Neural cell (in vitro differentiated cells): ENCODE measurements at regions not wholly inside any gene's neighbourhood (a gene's known extent, or its start where the extent isn't known, plus 50 kb on each side); places are given as distances from the start of the nearest gene placed in this dataset.

ENCODE experiments used
- H2AFZ ChIP-seq: fragments of 200-600, 300-800 bp; sonication (generic), shearing (Covaris generic); 2 replicates; pipeline ENCODE4 v1.6.0; 2014; ENCODE audit warnings: low read depth, mild to moderate bottlenecking, antibody characterized with exemption, low read length, moderate library complexity
- H3F3A ChIP-seq: fragments of 200-600 bp; shearing (Covaris generic); 2 replicates; pipeline ENCODE4 v1.6.1; 2016; ENCODE audit warnings: mild to moderate bottlenecking, moderate library complexity, mixed read lengths, antibody characterized with exemption, low read length; ENCODE audit not compliant: insufficient read depth, poor library complexity, severe bottlenecking
- H3K27ac ChIP-seq: fragments of 200-600, 300-800 bp; sonication (generic), shearing (Covaris generic); 2 replicates; pipeline ENCODE4 v1.5.1; 2014; ENCODE audit warnings: mild to moderate bottlenecking, low read length, moderate library complexity
- H3K27me3 ChIP-seq: fragments of 300-800, 200-600 bp; sonication (generic), shearing (Covaris generic); 2 replicates; pipeline ENCODE4 v1.6.0; 2014; ENCODE audit warnings: mild to moderate bottlenecking, low read depth, low read length, moderate library complexity; ENCODE audit not compliant: insufficient read depth
- H3K36me3 ChIP-seq: fragments of 300-800, 200-600 bp; sonication (generic), shearing (Covaris generic); 2 replicates; pipeline ENCODE4 v1.5.1; 2014; ENCODE audit warnings: mild to moderate bottlenecking, antibody characterized with exemption, low read length, moderate library complexity; ENCODE audit not compliant: insufficient read depth
- H3K4me2 ChIP-seq: fragments of 300-800, 200-600 bp; sonication (generic), shearing (Covaris generic); 2 replicates; pipeline ENCODE4 v1.6.0; 2014; ENCODE audit warnings: mild to moderate bottlenecking, low read length
- H3K4me3 ChIP-seq: fragments of 300-800, 200-600 bp; sonication (generic), shearing (Covaris generic); 2 replicates; pipeline ENCODE4 v1.5.1; 2014; ENCODE audit warnings: mild to moderate bottlenecking, low read length, moderate library complexity
- H3K79me2 ChIP-seq: fragments of 200-600 bp; shearing (Covaris generic); replicated peaks from 2 replicates; pipeline ENCODE4 v1.6.0; 2014; ENCODE audit warnings: mild to moderate bottlenecking, low read length, moderate library complexity; ENCODE audit not compliant: insufficient read depth
- H3K9ac ChIP-seq: fragments of 300-800, 200-600 bp; sonication (generic), shearing (Covaris generic); 2 replicates; pipeline ENCODE4 v1.6.1; 2016; ENCODE audit warnings: mild to moderate bottlenecking, low read length, mixed read lengths
- H3K9me2 ChIP-seq: fragments of 200-600 bp; shearing (Covaris generic); 2 replicates; pipeline ENCODE4 v1.6.1; 2016; ENCODE audit warnings: mild to moderate bottlenecking, low read length, mixed read lengths; ENCODE audit not compliant: insufficient read depth
- H3K9me3 ChIP-seq: fragments of 200-600, 300-800 bp; sonication (generic), shearing (Covaris generic); 2 replicates; pipeline ENCODE4 v1.6.1; 2016; ENCODE audit warnings: mild to moderate bottlenecking, mixed run types, low read length, moderate library complexity, mixed read lengths
- H4K20me1 ChIP-seq: fragments of 200-600 bp; shearing (Covaris generic); 2 replicates; pipeline ENCODE4 v1.6.1; 2016; ENCODE audit warnings: mild to moderate bottlenecking, mixed run types; ENCODE audit not compliant: insufficient read depth
- EP300 ChIP-seq: fragments of 450-650 bp; conservative IDR thresholded peaks from 2 replicates; pipeline ENCODE4 v1.6.1; 2014; ENCODE audit warnings: antibody characterized with exemption, mild to moderate bottlenecking, moderate library complexity; ENCODE audit not compliant: poor library complexity, severe bottlenecking
- EZH2 ChIP-seq: fragments of 200-600, 300-800 bp; shearing (Covaris generic), sonication (generic); IDR thresholded peaks from 2 replicates; pipeline ENCODE4 v1.6.1; 2014; ENCODE audit warnings: antibody characterized with exemption, low read length, borderline replicate concordance, mild to moderate bottlenecking; ENCODE audit not compliant: insufficient read depth, poor library complexity, severe bottlenecking
- MXI1 ChIP-seq: fragments of 450-650 bp; conservative IDR thresholded peaks from 2 replicates; pipeline ENCODE4 v1.6.1; 2014; ENCODE audit warnings: antibody characterized with exemption, mild to moderate bottlenecking; ENCODE audit not compliant: poor library complexity, severe bottlenecking
- POLR2AphosphoS5 ChIP-seq: IDR thresholded peaks from 2 replicates; pipeline ENCODE4 v1.6.1; 2012
- RAD21 ChIP-seq: fragments of 450-650 bp; conservative IDR thresholded peaks from 2 replicates; pipeline ENCODE4 v1.6.1; 2014; ENCODE audit warnings: antibody characterized with exemption, mild to moderate bottlenecking, moderate library complexity
- REST ChIP-seq: IDR thresholded peaks from 2 replicates; pipeline ENCODE4 v1.6.1; 2012; ENCODE audit warnings: borderline replicate concordance
- SMC3 ChIP-seq: fragments of 450-650 bp; conservative IDR thresholded peaks from 2 replicates; pipeline ENCODE4 v1.6.1; 2014; ENCODE audit warnings: antibody characterized with exemption, mild to moderate bottlenecking, moderate library complexity; ENCODE audit not compliant: poor library complexity
- TAF1 ChIP-seq: IDR thresholded peaks from 2 replicates; pipeline ENCODE4 v1.6.1; 2012; ENCODE audit warnings: low read depth
- TF ChIP-seq, protein P1 (sequence below): fragments of 450-650 bp; IDR thresholded peaks from 2 replicates; pipeline ENCODE4 v1.5.1; 2014; ENCODE audit warnings: antibody characterized with exemption, mild to moderate bottlenecking, moderate library complexity; ENCODE audit not compliant: poor library complexity, severe bottlenecking

DNA sequence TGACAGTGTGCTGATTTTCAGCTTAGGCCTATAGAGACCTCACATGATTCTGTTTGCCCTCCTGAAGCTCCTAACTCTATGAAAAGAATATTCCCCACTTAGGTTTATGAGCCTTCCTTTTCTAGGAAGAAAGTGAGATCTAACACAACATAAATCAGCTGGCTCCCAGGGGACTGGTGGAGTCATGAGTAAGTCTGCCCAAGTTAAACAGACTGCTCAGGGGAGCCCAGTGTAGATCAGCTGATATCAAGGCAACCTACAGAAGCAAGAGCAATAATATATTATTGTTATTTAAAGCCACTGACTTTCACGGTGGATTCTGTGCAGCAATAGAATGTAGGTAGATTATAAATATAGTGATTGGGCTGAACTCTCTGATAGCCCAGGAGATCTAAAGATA lies 1978.6 kb upstream of the CDH6 start:
- Histone ChIP-seq H3F3A (no peaks in the 10 kb centered on the region), H3K9ac (no peak overlapping the region), H3K27ac (no peak overlapping the region)

GRCh38 chr5:29213475-29213874 lies 1980.0 kb upstream of the CDH6 start:
- H3K27me3 ChIP-seq = no peaks in the 10 kb centered on the region
- H3K79me2 ChIP-seq = no peaks in the 10 kb centered on the region
- TF ChIP-seq MXI1 = no peak
- no peak for TF ChIP-seq SMC3
- no peak for TF ChIP-seq RAD21
- TF ChIP-seq, protein P1, sequence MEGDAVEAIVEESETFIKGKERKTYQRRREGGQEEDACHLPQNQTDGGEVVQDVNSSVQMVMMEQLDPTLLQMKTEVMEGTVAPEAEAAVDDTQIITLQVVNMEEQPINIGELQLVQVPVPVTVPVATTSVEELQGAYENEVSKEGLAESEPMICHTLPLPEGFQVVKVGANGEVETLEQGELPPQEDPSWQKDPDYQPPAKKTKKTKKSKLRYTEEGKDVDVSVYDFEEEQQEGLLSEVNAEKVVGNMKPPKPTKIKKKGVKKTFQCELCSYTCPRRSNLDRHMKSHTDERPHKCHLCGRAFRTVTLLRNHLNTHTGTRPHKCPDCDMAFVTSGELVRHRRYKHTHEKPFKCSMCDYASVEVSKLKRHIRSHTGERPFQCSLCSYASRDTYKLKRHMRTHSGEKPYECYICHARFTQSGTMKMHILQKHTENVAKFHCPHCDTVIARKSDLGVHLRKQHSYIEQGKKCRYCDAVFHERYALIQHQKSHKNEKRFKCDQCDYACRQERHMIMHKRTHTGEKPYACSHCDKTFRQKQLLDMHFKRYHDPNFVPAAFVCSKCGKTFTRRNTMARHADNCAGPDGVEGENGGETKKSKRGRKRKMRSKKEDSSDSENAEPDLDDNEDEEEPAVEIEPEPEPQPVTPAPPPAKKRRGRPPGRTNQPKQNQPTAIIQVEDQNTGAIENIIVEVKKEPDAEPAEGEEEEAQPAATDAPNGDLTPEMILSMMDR = no peak
- no peak for TF ChIP-seq POLR2AphosphoS5
- TF ChIP-seq TAF1 = no peak
- TF ChIP-seq EP300 = no peak
- no peak for TF ChIP-seq EZH2
- no peak for TF ChIP-seq REST
- H3K9me3 ChIP-seq = no peaks in the 10 kb centered on the region
- H4K20me1 ChIP-seq = no peaks in the 10 kb centered on the region
- no peak overlapping the region for H3K27ac ChIP-seq
- H3K9me2 ChIP-seq = no peaks in the 10 kb centered on the region
- H3K4me2 ChIP-seq = no peak overlapping the region
- H3K4me3 ChIP-seq = no peak overlapping the region
- H2AFZ ChIP-seq = no peak overlapping the region
- no peaks in the 10 kb centered on the region for H3F3A ChIP-seq
- no peaks in the 10 kb centered on the region for H3K36me3 ChIP-seq
- H3K9ac ChIP-seq = no peak overlapping the region

More for the DNA sequence above, 1978.6 kb upstream of the CDH6 start:
- H2AFZ ChIP-seq = no peak overlapping the region
- TF ChIP-seq SMC3 = no peak
- TF ChIP-seq POLR2AphosphoS5 = no peak
- TF ChIP-seq, protein P1 = no peak
- no peak for TF ChIP-seq MXI1
- no peak for TF ChIP-seq REST
- TF ChIP-seq EP300 = no peak
- no peak for TF ChIP-seq TAF1
- TF ChIP-seq RAD21 = no peak
- TF ChIP-seq EZH2 = no peak
- no peaks in the 10 kb centered on the region for H3K79me2 ChIP-seq
- no peaks in the 10 kb centered on the region for H3K9me2 ChIP-seq
- no peak overlapping the region for H3K4me2 ChIP-seq
- H3K36me3 ChIP-seq = no peaks in the 10 kb centered on the region
- H3K27me3 ChIP-seq = no peaks in the 10 kb centered on the region
- no peak overlapping the region for H3K4me3 ChIP-seq
- H3K9me3 ChIP-seq = no peaks in the 10 kb centered on the region
- H4K20me1 ChIP-seq = no peaks in the 10 kb centered on the region
